HCT116 (cell line): ENCODE measurements at regions not wholly inside any gene's neighbourhood (a gene's known extent, or its start where the extent isn't known, plus 50 kb on each side); places are given as distances from the start of the nearest gene placed in this dataset.

Experiments
- ATAC-seq: fragments of 200-7000 bp; cut with Tn5 transposase; 2 replicates; pipeline ENCODE4 v1.9.1; 2020; ENCODE audit warnings: mild to moderate bottlenecking, moderate library complexity
- BruUV-seq: library from RNA; stranded (reverse); fragments of 400-500 nt; replicated peaks from 2 replicates; lab custom pipeline; 2021; lab: Mats Ljungman, UMichigan
- CTCF ChIA-PET: fragments of 300-600 bp; sonication (Branson Sonifier 250); formaldehyde crosslinking; loops from one replicate; lab custom pipeline; 2021; ENCODE audit warnings: antibody characterized with exemption; lab: Charles Lee
- POLR2A ChIA-PET: fragments of 300-600, 350-600 bp; sonication (Branson Sonifier 250); formaldehyde crosslinking; loops from one replicate; lab custom pipeline; 2021; ENCODE audit warnings: antibody characterized with exemption; lab: Charles Lee
- RAD21 ChIA-PET, 2 experiments: fragments of 300-600 bp; sonication (Branson Sonifier 250); formaldehyde crosslinking; loops; one replicate each; lab custom pipeline; 2023; ENCODE audit warnings: low total read pairs in 2 of 2; ENCODE audit not compliant: uncharacterized antibody in 2 of 2, unreplicated experiment in 2 of 2, low non-redundant PET in 1 of 2; lab: Charles Lee
- DNase-seq: peaks from one replicate; pipeline ENCODE4 v3.0.0-alpha.2; 2010; ENCODE audit warnings: low read depth, low spot score
- H2AFZ ChIP-seq: fragments of 200-600 bp; shearing (Covaris generic), sonication (generic); 2 replicates; pipeline ENCODE4 v1.6.1; 2017; ENCODE audit warnings: low read depth, mixed run types, mixed read lengths, antibody characterized with exemption, low read length; ENCODE audit not compliant: poor library complexity, severe bottlenecking
- H3K27ac ChIP-seq: 2 replicates; pipeline ENCODE4 v1.5.1; 2012; ENCODE audit warnings: low read depth, low read length
- H3K27me3 ChIP-seq: fragments of 200-600 bp; sonication (generic); 2 replicates; pipeline ENCODE4 v1.6.1; 2016; ENCODE audit warnings: mixed run types, low read length, mixed read lengths; ENCODE audit not compliant: insufficient read depth
- H3K36me3 ChIP-seq, 2 experiments: fragments of 200-500 bp in 1 of 2; fragments of 200-600 bp in 1 of 2; sonication (Bioruptor generic) in 1 of 2; sonication (generic) in 1 of 2; 2 replicates each; pipeline versions ENCODE4 v1.5.1 to v1.6.1; 2014 to 2016; ENCODE audit warnings: low read length in 2 of 2, inconsistent platforms in 1 of 2, mixed read lengths in 1 of 2, mixed run types in 1 of 2; ENCODE audit not compliant: insufficient read depth in 2 of 2, control insufficient read depth in 1 of 2
- H3K4me1 ChIP-seq, 2 experiments: fragments of 200-600 bp in 1 of 2; sonication (generic) in 1 of 2; 2 replicates each; pipeline versions ENCODE4 v1.5.1 to v1.6.1; 2012 to 2017; ENCODE audit warnings: low read length in 2 of 2, inconsistent platforms in 1 of 2, mild to moderate bottlenecking in 1 of 2, mixed read lengths in 1 of 2, mixed run types in 1 of 2, moderate library complexity in 1 of 2; ENCODE audit not compliant: insufficient read depth in 2 of 2, control insufficient read depth in 1 of 2
- H3K4me2 ChIP-seq: fragments of 200-600 bp; sonication (generic); 2 replicates; pipeline ENCODE4 v1.6.1; 2017; ENCODE audit warnings: mixed run types, low read length, mixed read lengths
- H3K4me3 ChIP-seq, 2 experiments: fragments of 200-600 bp in 1 of 2; sonication (generic) in 1 of 2; replicated peaks in 1 of 2; 2 replicates each; pipeline ENCODE4 v1.5.1; 2011 to 2016; ENCODE audit warnings: low read length in 2 of 2, control low read depth in 1 of 2, low read depth in 1 of 2, mild to moderate bottlenecking in 1 of 2, mixed read lengths in 1 of 2, mixed run types in 1 of 2
- H3K79me2 ChIP-seq: fragments of 200-600 bp; sonication (generic); 2 replicates; pipeline ENCODE4 v1.6.1; 2017; ENCODE audit warnings: mild to moderate bottlenecking, mixed run types, low read length, moderate library complexity, mixed read lengths; ENCODE audit not compliant: insufficient read depth
- H3K9ac ChIP-seq: fragments of 200-600 bp; sonication (generic); 2 replicates; pipeline ENCODE4 v1.6.1; 2016; ENCODE audit warnings: low read length, mixed read lengths
- H3K9me2 ChIP-seq: fragments of 200-600 bp; sonication (generic), shearing (Covaris generic); 2 replicates; pipeline ENCODE4 v1.6.1; 2017; ENCODE audit warnings: mixed run types, mild to moderate bottlenecking, moderate library complexity; ENCODE audit not compliant: insufficient read depth
- H3K9me3 ChIP-seq, 2 experiments: fragments of 200-500 bp in 1 of 2; fragments of 200-600 bp in 1 of 2; sonication (Bioruptor generic) in 1 of 2; sonication (generic) in 1 of 2; 2 replicates each; pipeline ENCODE4 v1.6.1; 2014 to 2017; ENCODE audit warnings: low read length in 2 of 2, mixed read lengths in 2 of 2, inconsistent platforms in 1 of 2, low read depth in 1 of 2, mild to moderate bottlenecking in 1 of 2, mixed run types in 1 of 2, moderate library complexity in 1 of 2; ENCODE audit not compliant: control insufficient read depth in 1 of 2, insufficient read depth in 1 of 2
- H4K20me1 ChIP-seq: fragments of 200-600 bp; sonication (generic), shearing (Covaris generic); 2 replicates; pipeline ENCODE4 v1.6.1; 2017; ENCODE audit warnings: mixed run types, mild to moderate bottlenecking, moderate library complexity; ENCODE audit not compliant: insufficient read depth
- CTCF ChIP-seq, 3 experiments: fragments of 200-600 bp in 1 of 3; sonication (generic) in 1 of 3; IDR thresholded peaks in 2 of 3; conservative IDR thresholded peaks in 1 of 3; 2 replicates each; pipeline ENCODE4 v1.5.1; 2012 to 2017; ENCODE audit warnings: low read depth in 2 of 3, low read length in 2 of 3, antibody characterized with exemption in 1 of 3, borderline replicate concordance in 1 of 3, control low read depth in 1 of 3, mild to moderate bottlenecking in 1 of 3, mixed read lengths in 1 of 3, mixed run types in 1 of 3, moderate library complexity in 1 of 3; ENCODE audit not compliant: insufficient read depth in 1 of 3
- ELF1 ChIP-seq: IDR thresholded peaks from 2 replicates; pipeline ENCODE4 v1.6.1; 2012; ENCODE audit warnings: low read depth, borderline replicate concordance
- EZH2 ChIP-seq: fragments of 200-600 bp; sonication (generic); IDR thresholded peaks from 2 replicates; pipeline ENCODE4 v1.6.1; 2017; ENCODE audit warnings: antibody characterized with exemption, mixed run types
- EZH2phosphoT487 ChIP-seq: fragments of 200-600 bp; IDR thresholded peaks from 2 replicates; pipeline ENCODE4 v1.6.1; 2018; ENCODE audit warnings: antibody characterized with exemption, borderline replicate concordance
- FOSL1 ChIP-seq: IDR thresholded peaks from 2 replicates; pipeline ENCODE4 v1.6.1; 2012; ENCODE audit warnings: low read depth
- JUND ChIP-seq: IDR thresholded peaks from 2 replicates; pipeline ENCODE4 v1.6.1; 2012
- MAX ChIP-seq: IDR thresholded peaks from 2 replicates; pipeline ENCODE4 v1.6.1; 2012
- POLR2A ChIP-seq: IDR thresholded peaks from 2 replicates; pipeline ENCODE4 v1.7.0; 2011; ENCODE audit warnings: borderline replicate concordance; ENCODE audit not compliant: insufficient read depth, insufficient read length; ENCODE audit errors: extremely low read depth
- POLR2AphosphoS5 ChIP-seq: IDR thresholded peaks from 2 replicates; pipeline ENCODE4 v1.6.1; 2011; ENCODE audit warnings: mild to moderate bottlenecking, low read depth, low read length, moderate library complexity
- RAD21 ChIP-seq: IDR thresholded peaks from 2 replicates; pipeline ENCODE4 v1.6.1; 2012; ENCODE audit warnings: low read depth, mild to moderate bottlenecking
- REST ChIP-seq: IDR thresholded peaks from 2 replicates; pipeline ENCODE4 v1.6.1; 2012; ENCODE audit warnings: low read depth
- SIN3A ChIP-seq: IDR thresholded peaks from 2 replicates; pipeline ENCODE4 v1.6.1; 2012; ENCODE audit warnings: low read depth
- SP1 ChIP-seq: IDR thresholded peaks from 2 replicates; pipeline ENCODE4 v1.6.1; 2012; ENCODE audit warnings: low read depth
- SRF ChIP-seq: IDR thresholded peaks from 2 replicates; pipeline ENCODE4 v1.6.1; 2012; ENCODE audit warnings: low read depth
- ZBTB33 ChIP-seq: IDR thresholded peaks from 2 replicates; pipeline ENCODE4 v1.6.1; 2011; ENCODE audit warnings: mild to moderate bottlenecking, low read length, moderate library complexity; ENCODE audit not compliant: insufficient replicate concordance; ENCODE audit errors: extremely low read depth
- intact Hi-C: fragments of 100-400 bp; cut with micrococcal nuclease; formaldehyde crosslinking; loops from 2 replicates; pipeline ENCODE4 v1.10.0; 2022
- TF ChIP-seq, protein P1 (sequence below): IDR thresholded peaks from 2 replicates; pipeline ENCODE4 v1.6.1; 2012

DNA sequence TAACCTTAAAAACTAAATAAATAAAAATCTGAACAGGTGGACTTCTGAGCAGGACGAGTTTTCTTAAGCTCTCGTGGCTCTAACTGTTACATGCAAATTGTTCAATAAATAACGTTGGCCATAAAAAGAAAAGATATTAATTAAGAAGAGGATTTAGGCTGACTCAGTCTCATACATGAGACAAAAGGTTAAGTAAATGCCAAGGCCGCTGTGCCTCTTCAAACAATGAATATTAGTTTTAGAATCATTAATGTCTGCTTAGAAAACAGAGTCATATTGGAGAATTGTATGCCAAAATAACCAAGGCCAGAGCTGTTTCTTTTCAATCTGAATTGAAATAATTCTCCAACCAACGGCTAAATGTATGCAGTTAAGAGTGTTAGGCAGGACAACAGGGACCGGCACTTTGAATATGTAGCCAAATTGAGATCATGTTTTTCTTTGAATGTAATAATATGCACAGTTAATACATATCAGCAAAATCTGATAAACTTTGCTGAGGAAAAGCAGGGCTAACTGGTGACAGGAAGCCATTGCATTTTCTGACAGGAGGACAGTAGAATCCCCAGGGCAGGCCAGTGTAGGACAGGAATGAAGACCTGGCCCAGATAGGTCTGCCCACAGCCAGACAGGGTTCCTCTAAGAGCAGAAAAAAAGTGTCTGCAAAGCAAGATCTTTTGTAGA, 1041.4 kb upstream of the FANCL start:
- Histone ChIP-seq H3K79me2 (no peaks in the 10 kb centered on the region), H3K27ac (no peak overlapping the region), H3K9ac (no peak overlapping the region), H2AFZ (no peak overlapping the region), H3K36me3 (no peaks in the 10 kb centered on the region), H3K9me3 (no peaks in the 10 kb centered on the region; a peak in 1 of 4 replicates), H3K9me2 (no peaks in the 10 kb centered on the region), H3K4me3 (no peak overlapping the region), H3K27me3 (no peaks in the 10 kb centered on the region), H3K4me1 (no peaks in the 10 kb centered on the region), H3K4me2 (no peak overlapping the region), H4K20me1 (no peaks in the 10 kb centered on the region)
- POLR2A ChIA-PET, result no interaction called here
- no TSS peak for BruUV-seq
- RAD21 ChIA-PET, result no interaction called here
- TF ChIP-seq POLR2A (no peak), MAX (no peak), POLR2AphosphoS5 (no peak), ELF1 (no peak), CTCF (IDR thresholded peaks at IDR 0.05 in 2 of 3, conservative IDR thresholded peaks at IDR 0.05 in 1 of 3; ENCODE audit: borderline replicate concordance in 1 of 3, insufficient read depth in 1 of 3, low read depth in 2 of 3, low read length in 2 of 3) (no peak), SRF (no peak), RAD21 (no peak), SIN3A (no peak), SP1 (no peak), EZH2phosphoT487 (no peak), REST (no peak), FOSL1 (no peak), ZBTB33 (no peak), JUND (no peak), EZH2 (no peak)
- TF ChIP-seq, protein P1, sequence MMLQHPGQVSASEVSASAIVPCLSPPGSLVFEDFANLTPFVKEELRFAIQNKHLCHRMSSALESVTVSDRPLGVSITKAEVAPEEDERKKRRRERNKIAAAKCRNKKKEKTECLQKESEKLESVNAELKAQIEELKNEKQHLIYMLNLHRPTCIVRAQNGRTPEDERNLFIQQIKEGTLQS, result no peak
- CTCF ChIA-PET, result no interaction called here
- no peak for ATAC-seq
- no peak for DNase-seq
- intact Hi-C loops, result no loop called here
